HG03064 (cell line): ENCODE measurements at regions not wholly inside any gene's neighbourhood (a gene's known extent, or its start where the extent isn't known, plus 50 kb on each side); places are given as distances from the start of the nearest gene placed in this dataset.
A peak's percentile ranks its signal among the peaks of the same experiment; 100 is the strongest.

Source experiments
- ATAC-seq: cut with Tn5 transposase; IDR thresholded peaks from one replicate; pipeline ENCODE4 v1.9.1; 2021; ENCODE audit warnings: low read depth; ENCODE audit not compliant: unreplicated experiment

DNA sequence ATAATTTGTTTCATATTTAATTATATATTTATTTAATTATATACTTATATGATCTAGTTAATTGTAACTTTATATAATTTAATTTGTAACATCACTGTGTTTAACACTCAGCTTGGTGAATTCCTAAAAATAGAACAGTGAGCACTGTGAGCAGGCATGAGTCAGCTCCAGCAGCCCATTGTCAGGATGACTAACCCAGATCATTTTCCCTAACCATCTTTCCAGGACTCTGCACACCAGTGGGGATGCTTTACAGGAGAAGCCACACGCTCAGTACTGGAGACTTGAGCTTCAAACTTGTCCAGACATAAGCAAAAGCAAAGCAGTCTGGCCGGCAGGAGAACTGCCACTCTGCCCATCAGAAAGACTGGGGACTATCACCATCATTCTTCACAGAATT, 446.2 kb upstream of the TRPC7 start:
- no peak for ATAC-seq

DNA sequence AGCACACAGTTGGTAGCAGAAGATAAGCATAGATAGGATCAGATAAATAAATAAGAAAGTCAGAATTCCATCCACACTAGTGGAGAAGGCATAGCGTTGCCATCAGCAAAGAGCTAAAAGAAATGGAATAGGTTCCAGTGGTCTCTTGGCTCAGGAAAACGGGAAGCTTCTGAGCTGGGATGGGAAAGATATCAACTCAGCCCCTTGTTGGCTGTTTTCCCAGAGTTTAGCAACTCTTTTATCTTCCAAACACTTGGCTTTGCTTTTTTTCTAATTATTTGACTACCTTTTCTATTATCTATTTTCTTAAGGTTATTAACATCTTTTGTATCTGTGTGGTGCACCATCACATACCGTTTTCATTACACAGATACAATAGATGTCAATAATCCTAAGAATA, 445.7 kb upstream of the TRPC7 start:
- ATAC-seq = no peak

DNA sequence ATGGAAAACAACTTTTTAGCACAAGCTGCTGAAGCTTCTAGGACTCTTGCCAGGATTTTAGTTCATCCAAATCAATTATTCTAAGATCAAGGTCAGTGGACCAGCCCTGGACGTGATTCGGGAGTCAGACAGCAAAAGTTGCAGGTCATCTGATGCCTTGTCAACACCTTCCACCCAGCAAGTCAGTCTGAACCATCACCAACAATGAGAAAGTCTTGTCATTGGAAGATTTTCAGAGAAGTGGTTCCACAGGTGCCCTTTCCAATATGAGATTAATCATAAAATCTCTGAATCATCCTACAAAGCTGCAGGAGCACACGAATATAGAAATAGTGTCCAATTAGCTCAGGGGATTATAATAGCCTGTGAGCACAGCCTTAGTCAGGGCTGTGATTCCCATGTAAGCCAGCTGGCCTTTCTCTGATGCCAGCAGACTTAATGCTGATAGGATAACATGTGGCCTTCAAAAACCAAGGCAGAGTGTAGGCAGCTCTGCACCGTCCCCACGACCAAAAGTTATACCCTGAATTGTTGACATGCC, 445.0 kb upstream of the TRPC7 start:
- ATAC-seq = no peak

DNA sequence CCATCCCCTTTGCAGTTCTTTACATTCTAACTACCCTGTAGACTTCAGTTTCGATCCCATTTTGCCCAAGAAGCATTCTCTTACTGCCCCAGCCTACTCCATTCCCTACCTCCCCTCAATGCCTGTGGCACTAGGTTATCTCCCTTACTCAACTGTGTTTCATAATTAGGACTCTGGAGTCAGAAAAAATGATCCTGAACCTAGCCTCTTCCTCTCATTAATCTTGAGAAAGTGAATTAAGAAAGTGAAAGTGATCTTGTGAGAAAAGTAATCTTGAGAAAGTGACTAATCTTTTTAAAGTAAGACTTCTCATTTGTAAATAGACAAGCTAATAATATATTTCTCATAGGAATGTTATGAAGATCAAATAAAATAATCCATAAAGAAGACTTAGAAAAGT, 444.0 kb upstream of the TRPC7 start:
- ATAC-seq = no peak

DNA sequence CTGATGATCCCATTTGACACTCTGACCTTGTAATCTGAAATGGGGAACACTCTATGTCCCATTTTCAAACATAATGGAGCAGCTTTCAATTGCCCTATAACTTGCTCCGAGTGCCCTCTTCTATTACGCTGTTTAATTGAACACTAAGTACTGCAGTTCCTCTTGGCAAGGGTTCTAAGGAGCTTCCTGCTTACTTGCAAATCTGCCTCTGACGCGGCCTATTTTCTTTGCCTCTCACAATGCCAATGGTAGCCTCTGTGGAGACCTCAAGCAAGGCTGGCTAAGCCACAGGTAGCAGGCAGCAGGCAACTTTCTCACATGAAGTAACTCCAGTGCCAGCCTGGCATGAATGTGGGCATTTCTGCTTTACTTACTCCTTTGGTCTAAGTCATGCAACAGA, 443.4 kb upstream of the TRPC7 start:
- no peak for ATAC-seq

DNA sequence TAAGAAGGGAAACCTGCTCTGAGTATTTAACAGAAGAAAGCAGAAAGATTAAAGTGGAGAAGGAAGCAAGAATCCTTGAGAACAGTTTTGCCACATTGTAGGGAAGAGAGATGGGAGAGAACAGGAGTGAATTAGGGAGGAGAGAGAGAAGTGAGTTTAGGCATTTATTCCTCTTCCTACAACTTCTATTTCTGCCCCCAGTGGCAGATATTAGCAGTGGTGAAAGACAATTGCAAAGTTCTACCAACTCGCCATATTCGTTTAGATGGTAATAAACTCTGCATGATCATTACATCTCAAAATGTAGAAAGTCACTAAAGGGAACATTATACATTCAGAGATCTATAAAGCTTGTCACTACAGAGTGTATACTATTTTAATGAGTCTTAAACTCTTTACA, 440.1 kb upstream of the TRPC7 start:
- ATAC-seq = no peak

DNA sequence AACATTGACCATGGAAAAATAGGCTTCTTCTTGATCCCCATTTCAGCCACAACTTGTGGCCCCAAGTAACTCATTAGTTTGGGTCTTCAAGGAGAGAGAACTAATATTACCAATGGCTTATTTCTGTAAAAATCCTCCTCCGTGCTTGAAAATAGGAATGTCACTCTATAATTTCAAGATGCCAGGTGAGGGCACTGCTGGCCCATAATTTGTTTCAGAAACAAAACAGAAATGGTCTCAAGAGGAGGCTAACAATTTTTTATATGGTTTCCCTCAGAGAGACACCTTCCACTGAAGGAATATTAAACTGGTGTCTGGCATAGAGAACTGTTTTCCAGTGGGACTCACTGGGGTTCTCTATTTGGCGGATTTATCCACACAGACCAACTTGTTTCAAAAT, 437.0 kb upstream of the TRPC7 start:
- ATAC-seq = no peak

DNA sequence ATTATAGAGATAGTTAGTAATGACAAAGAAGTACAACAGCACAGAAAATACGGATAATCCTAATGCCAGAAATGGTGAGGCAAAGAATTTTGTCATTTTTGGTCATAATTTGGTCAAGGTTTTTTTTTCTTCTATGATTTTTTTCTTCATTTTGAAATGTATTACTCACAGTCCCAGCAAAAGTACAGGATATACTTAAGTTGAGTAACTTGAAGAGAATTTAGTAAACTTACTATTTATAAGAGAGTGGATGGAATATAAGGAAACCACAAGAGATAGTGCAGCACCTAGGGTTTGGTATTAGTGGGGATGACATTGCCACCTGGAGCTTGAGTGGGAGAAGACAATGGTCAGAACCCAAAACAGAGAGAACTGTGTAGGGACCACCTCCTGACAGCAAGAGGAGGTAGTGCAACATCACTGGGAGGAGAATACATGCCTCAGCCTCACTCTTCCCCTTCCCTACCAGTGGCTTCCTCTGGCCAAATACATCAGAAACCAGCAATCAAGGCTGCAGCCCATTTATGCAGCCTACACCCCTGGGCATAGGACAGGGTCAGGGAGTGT, 434.5 kb upstream of the TRPC7 start:
- ATAC-seq = no peak

DNA sequence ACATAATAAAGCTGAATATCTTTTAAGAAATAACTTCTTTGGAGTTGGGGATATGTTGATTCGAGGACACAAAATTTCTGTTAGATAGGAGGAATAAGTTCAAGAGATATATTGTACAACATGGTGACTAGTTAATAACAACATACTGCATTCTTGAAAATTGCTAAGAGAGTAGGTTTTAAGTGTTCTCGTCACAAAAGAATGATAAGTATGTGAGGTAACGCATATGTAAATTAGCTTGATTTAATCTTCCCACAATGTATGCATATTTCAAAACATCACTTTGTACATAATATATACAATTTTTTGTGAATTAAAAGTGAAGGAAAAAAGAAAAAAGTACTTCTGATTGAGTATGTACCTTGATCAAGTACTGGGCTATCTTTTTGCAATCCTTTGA, 428.0 kb upstream of the TRPC7 start:
- ATAC-seq = no peak

DNA sequence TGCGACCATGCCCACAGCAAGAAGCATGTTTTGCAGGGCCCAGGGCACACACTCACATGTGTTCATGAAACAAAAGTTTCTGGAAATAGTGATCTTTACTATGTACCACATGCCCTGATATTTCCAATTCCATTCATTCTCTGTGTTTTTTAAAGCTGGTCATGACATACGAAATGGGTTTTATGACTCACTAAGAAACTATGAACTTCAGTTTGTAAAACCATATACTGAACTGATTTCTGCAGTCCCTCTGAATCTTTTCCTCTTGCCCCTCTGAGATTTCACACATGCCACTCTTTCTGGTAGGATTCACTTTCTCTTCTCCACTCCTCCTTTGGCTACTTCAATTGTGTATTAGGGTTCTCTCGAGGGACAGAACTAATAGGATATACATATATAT, 416.1 kb upstream of the TRPC7 start:
- ATAC-seq = no peak

DNA sequence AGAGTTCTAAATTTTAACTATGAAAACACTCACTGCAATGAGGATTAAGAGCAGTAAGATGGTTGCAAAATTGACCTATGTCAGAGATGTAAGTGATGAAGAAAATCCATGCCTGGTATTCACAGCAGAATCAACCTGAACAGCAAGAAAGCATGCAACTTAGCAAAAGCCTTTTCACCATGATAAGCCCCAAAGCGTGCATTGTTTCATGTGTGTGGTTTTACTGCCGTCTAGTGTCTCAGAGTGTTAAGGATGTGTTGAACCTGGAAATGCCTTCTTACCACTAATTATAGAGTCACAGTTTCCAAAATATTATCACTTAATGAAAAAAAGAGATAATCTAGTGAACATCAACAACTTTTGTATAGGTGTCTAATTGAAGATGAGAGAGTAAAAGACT, 415.2 kb upstream of the TRPC7 start:
- ATAC-seq = no peak

DNA sequence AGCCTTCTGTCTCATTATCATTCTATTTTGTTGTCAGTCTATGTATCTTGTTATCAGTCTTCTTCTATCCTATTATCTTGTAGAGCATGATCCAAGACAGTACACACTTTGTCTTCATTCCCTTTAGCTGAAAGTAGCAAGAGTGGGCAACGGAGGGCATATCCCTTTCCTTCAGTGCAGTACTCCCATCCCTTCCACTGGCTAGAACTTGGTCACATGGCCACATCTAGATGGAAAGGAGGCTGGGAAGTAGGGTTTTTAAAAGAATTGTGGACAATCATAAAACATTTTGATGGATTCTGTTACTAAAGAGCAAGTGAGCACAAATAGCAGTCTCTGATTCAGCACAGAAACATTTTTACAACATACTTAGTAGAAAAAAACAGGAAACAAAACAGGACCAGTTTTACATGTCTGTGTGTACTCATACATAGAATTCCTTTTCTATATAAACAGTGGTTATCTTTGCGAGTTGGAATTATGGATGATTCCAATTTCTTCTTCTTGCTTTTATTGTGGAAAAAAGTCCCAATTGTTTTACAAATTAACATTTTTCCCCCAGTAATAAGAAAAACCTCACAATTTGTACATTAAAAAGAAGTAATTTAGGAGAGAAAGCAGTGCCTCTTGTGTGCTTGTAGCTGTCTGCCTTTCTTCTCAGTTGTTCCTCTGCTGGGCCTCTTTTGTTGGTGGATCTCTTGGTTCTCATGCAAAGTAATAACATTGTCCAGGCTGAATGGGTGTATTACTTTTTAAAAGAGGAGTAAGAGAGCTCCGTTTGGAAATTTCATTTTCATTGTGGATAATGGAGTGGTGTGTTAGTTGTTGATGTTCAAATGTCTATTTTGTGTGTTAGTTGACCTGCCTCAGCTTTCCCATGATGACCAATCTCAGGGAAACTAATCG, 410.9 kb upstream of the TRPC7 start:
- ATAC-seq = no peak

DNA sequence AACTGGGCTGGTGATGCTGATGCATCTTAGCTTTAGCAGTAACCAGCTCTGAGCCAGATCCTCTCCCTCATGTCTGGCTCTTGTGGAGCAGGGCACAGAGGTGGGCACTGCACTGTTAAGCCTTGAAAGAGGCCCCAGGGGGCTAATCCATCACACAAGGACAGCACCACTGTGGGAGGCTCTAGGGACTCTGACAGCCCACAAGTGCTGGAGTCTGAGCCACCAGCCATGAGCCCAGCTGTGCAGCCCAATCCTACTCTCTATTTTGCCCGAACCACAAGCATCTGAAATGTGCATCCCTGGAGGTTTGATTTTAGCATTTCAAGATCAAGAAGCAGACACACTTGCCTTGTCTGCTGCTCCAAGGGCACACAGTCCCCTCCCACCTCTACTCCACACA, 407.1 kb upstream of the TRPC7 start:
- no peak for ATAC-seq

DNA sequence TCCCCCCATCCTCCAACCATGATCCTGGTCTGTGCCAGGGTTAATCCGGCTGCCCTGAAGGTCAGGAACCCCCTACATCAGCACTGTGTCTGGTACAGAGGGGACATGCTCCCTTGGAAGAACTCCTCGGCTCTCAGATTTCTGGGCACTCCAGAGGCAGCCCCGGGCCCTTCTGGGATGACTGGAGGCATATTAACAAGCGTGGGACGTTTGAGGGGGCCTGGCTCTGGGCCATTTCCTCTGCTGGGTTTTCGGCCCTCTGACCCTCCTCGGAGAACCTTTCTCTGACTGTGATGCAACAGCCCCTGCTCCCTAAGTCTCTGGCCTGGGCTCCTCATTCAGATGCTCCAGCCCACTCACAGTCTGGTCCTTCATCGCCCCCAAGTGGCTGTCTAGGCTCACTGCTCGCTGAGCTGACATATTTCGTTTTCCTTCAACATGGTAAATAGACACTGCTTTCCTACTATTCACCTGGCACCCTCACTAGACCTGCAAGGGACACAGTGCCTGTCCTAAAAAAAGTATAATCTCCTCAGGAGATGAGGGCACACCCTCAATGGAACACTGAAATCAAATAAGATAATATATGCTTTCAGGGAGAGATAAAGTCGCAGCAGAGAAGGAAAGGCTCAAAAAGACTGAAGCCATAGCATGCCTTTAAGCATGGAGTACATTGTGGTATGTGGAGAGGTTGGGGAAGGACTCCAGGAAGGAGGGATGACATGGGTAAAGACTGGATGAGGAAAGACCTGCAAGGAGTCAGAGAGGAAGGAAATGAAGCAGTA, 404.7 kb upstream of the TRPC7 start:
- peak; percentile 75 for ATAC-seq

DNA sequence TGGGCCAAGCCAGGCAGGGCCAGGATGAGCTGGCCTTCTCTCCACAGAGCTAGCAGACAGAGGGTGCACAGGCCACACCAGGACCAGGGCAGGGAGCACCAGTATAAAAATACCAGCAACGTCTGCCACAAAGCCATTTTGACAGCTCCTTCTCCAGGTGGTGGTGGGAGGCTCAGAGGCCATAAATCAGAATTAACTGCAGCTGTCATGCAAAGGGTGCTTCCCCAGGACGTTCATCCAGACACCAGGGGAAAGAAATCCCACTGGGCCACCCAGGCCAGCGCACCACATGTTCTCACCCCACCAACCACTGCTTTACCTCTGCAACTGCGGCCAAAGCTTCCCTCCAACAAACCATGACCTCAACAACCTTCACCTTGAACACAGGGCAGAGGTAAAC, 403.7 kb upstream of the TRPC7 start:
- no peak for ATAC-seq

DNA sequence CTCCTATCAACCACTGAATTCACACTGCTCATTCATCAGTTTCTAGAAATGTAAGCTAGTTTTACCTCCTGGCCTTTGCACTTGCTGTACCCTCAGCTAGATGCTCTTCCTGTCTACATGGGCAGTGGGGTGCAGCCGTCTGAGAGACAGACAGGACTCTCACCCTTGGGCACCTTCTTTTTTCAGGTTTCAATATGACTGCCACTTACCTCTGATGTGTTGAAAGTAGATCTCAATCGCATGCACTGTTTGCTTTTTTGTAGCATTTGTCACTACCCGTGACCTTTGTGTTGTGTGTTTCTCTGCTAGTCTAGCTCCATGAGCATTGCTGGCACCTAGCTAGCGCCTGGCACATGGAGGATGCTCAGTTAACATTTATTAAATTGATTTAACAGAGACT, 403.1 kb upstream of the TRPC7 start:
- ATAC-seq = peak; percentile 55

DNA sequence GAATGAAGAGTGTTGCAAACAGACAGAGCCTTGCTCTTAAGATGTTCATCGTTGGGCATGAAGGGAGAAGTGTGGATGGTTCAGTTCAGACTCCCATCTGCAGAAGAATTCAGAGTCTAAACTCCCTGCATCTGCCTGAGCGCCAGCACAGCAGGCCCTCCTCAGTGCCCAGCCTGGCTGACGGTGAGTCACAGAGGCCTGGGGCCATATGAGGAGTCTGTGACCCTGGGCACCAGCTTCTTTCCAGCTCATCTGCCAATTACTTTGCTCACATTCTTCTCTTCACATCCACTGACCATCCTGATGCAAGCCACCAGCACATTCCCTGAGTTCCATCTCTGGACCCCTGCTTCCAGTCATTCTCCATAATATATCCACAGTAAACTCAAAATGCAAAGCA, 401.1 kb upstream of the TRPC7 start:
- no peak for ATAC-seq

DNA sequence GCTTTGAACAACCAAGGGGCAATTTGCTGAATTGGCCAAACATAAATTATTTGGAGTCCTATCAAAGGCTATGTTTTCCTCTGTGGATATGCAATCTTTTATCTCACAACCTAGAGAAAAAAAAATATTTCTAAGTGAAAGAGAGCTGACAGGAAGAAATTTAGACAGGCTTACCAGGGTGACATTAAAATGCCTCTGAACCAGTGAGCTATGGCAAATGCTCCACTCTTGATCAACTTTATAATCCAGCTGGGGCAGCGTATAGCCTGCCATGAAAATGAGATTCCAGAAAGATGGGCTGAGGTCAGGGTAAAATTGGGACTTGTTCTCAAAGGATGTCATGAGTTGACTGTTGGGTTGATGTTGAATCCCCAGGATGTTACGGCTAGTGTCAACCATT, 399.3 kb upstream of the TRPC7 start:
- no peak for ATAC-seq

DNA sequence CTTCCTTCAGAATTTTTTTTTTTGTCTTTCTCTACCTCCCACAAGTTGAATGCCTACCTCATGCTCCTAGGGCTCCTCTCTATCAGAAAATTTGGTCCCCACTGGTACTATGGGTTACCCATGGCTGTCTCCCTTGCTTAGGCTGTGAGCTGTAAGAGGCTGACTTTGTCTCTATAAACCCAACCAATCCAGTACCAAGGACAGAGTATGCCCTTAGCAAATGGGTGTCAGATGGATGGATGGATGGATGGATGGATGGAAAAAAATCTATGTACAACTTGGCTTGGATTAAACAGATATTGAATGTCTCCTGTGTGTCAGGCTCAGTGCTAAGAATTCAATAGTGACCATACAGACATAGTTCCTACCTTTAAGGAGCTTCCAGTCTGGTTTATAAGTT, 398.2 kb upstream of the TRPC7 start:
- ATAC-seq = no peak

DNA sequence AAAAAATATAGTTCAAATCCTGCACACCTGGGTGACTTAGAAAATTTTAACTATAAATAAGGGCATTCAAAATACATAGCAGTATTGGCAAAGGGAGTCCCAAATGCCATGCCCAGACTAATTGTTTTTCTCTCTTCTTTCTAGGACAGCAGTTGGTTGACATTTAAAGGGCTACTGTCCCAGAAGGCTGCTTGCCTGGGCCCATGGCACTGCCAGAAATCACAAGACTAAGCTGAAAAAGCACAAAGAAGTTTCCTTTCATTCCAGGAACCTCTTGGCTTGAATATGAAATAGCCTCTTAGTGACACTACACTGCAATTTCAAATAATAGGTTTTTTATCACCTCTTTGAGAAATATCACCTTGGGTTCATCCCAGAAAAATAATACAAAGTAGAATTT, 388.9 kb upstream of the TRPC7 start:
- ATAC-seq = no peak

DNA sequence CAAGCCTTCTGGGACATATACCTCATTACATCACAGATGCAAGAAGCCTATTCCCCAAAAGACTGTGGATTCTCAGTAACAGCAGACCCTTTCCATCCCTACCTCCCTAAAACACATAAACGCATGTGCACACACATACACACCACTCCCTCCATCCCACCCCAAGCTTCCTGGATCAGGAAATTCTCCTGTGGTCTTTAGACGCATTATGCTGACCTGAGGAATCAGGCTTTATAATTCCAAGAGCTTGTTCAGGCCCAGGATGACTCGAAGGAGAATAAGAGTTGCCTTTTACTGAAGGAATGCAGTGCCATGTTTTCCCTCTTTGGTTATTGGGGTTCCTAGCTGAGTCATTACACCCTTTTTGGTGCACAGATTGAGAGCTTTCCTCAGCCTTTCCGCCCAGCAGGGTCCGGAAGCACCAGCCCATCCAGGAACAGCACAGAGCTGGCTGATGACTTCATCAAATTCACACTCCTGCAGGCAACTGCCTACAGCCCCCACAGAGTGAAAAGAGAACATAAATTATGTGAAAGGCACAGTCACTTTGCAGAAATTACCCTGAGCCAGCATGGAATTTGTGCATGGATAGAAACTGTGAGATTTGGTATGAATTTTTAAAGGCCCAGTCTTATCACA, 385.0 kb upstream of the TRPC7 start:
- ATAC-seq = no peak
